ENCODE measurements at regions not wholly inside any gene's neighbourhood (a gene's known extent, or its start where the extent isn't known, plus 50 kb on each side); places are given as distances from the start of the nearest gene placed in this dataset.

DNA sequence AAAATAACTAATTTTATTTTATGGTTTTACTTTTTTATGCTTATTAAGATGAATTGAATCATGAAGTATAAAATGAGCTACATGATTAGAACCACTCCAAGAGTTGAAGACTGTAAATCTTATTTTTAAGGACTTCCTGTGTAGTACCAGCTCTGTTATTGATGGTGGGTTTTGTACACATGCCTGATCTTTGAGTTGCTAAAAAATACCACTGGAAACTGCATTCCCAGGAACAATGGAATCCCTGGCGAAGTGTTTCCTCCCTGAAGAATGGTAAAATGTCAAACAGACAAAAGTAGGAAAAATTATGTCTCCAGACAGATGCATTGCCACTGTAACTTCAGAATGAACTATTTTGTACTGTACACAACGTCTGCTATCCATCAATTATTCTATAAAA, 935.4 kb upstream of the TENM3 start:
- RAD21 ChIA-PET (ENCODE audit: low non-redundant PET in 1 of 2, low total read pairs in 2 of 2, uncharacterized antibody in 2 of 2, unreplicated experiment in 2 of 2) = no interaction called here
- Histone ChIP-seq H3K4me1 (ENCODE audit: control insufficient read depth in 1 of 2, insufficient read depth in 2 of 2, low read length in 2 of 2) (no peaks in the 10 kb centered on the region), H3K36me3 (ENCODE audit: control insufficient read depth in 1 of 2, insufficient read depth in 2 of 2, low read length in 2 of 2) (no peaks in the 10 kb centered on the region), H3K9me3 (ENCODE audit: control insufficient read depth in 1 of 2, insufficient read depth in 1 of 2, low read depth in 1 of 2, low read length in 2 of 2) (no peaks in the 10 kb centered on the region), H3K9me2 (ENCODE audit: insufficient read depth) (no peaks in the 10 kb centered on the region), H3K79me2 (ENCODE audit: insufficient read depth, low read length) (no peaks in the 10 kb centered on the region), H3K27me3 (ENCODE audit: insufficient read depth, low read length) (0 out of 2 replicates have a peak, but pooled peaks cover 4% of the 10 kb centered on the region), H3K9ac (ENCODE audit: low read length) (no peak overlapping the region), H3K4me3 (replicated peaks in 1 of 2; ENCODE audit: low read depth in 1 of 2, low read length in 2 of 2) (no peak overlapping the region), H3K27ac (ENCODE audit: low read depth, low read length) (no peak overlapping the region), H3K4me2 (ENCODE audit: low read length) (no peak overlapping the region), H2AFZ (ENCODE audit: low read depth, low read length, poor library complexity, severe bottlenecking) (no peak overlapping the region), H4K20me1 (ENCODE audit: insufficient read depth) (no peaks in the 10 kb centered on the region)
- no peak for DNase-seq (ENCODE audit: low read depth, low spot score)
- ATAC-seq = no peak
- CTCF ChIA-PET = no interaction called here
- intact Hi-C loops (cut with micrococcal nuclease) = no loop called here
- TF ChIP-seq EGR1 (IDR thresholded peaks at IDR 0.05; ENCODE audit: low read depth) (no peak), EZH2phosphoT487 (IDR thresholded peaks at IDR 0.05; ENCODE audit: borderline replicate concordance) (no peak), FOSL1 (IDR thresholded peaks at IDR 0.05; ENCODE audit: low read depth) (no peak), YY1 (IDR thresholded peaks at IDR 0.05; ENCODE audit: extremely low read depth, insufficient replicate concordance, low read depth, low read length) (no peak), POLR2A (IDR thresholded peaks at IDR 0.05; ENCODE audit: borderline replicate concordance, extremely low read depth, insufficient read depth, insufficient read length) (no peak), SP1 (IDR thresholded peaks at IDR 0.05; ENCODE audit: low read depth) (no peak), SIN3A (IDR thresholded peaks at IDR 0.05; ENCODE audit: low read depth) (no peak), EZH2 (IDR thresholded peaks at IDR 0.05) (no peak), SRF (IDR thresholded peaks at IDR 0.05; ENCODE audit: low read depth) (no peak), JUND (IDR thresholded peaks at IDR 0.05) (no peak), ZFX (IDR thresholded peaks at IDR 0.05) (no peak)
- TF ChIP-seq, protein P1, sequence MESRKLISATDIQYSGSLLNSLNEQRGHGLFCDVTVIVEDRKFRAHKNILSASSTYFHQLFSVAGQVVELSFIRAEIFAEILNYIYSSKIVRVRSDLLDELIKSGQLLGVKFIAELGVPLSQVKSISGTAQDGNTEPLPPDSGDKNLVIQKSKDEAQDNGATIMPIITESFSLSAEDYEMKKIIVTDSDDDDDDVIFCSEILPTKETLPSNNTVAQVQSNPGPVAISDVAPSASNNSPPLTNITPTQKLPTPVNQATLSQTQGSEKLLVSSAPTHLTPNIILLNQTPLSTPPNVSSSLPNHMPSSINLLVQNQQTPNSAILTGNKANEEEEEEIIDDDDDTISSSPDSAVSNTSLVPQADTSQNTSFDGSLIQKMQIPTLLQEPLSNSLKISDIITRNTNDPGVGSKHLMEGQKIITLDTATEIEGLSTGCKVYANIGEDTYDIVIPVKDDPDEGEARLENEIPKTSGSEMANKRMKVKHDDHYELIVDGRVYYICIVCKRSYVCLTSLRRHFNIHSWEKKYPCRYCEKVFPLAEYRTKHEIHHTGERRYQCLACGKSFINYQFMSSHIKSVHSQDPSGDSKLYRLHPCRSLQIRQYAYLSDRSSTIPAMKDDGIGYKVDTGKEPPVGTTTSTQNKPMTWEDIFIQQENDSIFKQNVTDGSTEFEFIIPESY (IDR thresholded peaks at IDR 0.05; ENCODE audit: extremely low read depth, insufficient replicate concordance, low read length) = no peak
- TF ChIP-seq, protein P2, sequence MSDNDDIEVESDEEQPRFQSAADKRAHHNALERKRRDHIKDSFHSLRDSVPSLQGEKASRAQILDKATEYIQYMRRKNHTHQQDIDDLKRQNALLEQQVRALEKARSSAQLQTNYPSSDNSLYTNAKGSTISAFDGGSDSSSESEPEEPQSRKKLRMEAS (IDR thresholded peaks at IDR 0.05) = no peak
- TF ChIP-seq, protein P3, sequence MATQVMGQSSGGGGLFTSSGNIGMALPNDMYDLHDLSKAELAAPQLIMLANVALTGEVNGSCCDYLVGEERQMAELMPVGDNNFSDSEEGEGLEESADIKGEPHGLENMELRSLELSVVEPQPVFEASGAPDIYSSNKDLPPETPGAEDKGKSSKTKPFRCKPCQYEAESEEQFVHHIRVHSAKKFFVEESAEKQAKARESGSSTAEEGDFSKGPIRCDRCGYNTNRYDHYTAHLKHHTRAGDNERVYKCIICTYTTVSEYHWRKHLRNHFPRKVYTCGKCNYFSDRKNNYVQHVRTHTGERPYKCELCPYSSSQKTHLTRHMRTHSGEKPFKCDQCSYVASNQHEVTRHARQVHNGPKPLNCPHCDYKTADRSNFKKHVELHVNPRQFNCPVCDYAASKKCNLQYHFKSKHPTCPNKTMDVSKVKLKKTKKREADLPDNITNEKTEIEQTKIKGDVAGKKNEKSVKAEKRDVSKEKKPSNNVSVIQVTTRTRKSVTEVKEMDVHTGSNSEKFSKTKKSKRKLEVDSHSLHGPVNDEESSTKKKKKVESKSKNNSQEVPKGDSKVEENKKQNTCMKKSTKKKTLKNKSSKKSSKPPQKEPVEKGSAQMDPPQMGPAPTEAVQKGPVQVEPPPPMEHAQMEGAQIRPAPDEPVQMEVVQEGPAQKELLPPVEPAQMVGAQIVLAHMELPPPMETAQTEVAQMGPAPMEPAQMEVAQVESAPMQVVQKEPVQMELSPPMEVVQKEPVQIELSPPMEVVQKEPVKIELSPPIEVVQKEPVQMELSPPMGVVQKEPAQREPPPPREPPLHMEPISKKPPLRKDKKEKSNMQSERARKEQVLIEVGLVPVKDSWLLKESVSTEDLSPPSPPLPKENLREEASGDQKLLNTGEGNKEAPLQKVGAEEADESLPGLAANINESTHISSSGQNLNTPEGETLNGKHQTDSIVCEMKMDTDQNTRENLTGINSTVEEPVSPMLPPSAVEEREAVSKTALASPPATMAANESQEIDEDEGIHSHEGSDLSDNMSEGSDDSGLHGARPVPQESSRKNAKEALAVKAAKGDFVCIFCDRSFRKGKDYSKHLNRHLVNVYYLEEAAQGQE (IDR thresholded peaks at IDR 0.05; ENCODE audit: low read depth) = no peak
- BruUV-seq (replicated peaks) = no TSS peak
- POLR2A ChIA-PET = no interaction called here

All from HCT116 (cell line).